ENCODE measurements at regions not wholly inside any gene's neighbourhood (a gene's known extent, or its start where the extent isn't known, plus 50 kb on each side); places are given as distances from the start of the nearest gene placed in this dataset.

- H3K27me3 ChIP-seq (ENCODE audit: low read length), result no peaks in the 10 kb centered on the region
- ChIA-PET CTCF (no interaction called here), POLR2A (ENCODE audit: unreplicated experiment) (no interaction called here)
- peaks cover 3% of the 10 kb centered on the region; the same call in 1 of the 2 replicates for H3K4me1 ChIP-seq (ENCODE audit: insufficient read depth, low read length)
- no peak overlapping the region for H3K9ac ChIP-seq (ENCODE audit: low read length)
- no peaks in the 10 kb centered on the region for H3K79me2 ChIP-seq (ENCODE audit: low read length)
- no peak overlapping the region for H3K27ac ChIP-seq (ENCODE audit: low read length)
- no peaks in the 10 kb centered on the region for H4K20me1 ChIP-seq (ENCODE audit: low read length)
- intact Hi-C loops (cut with micrococcal nuclease), result no loop called here
- H3K4me2 ChIP-seq (ENCODE audit: low read length), result no peak overlapping the region
- no peaks in the 10 kb centered on the region for H3K36me3 ChIP-seq (ENCODE audit: low read depth, low read length)
- no peak overlapping the region for H2AFZ ChIP-seq (ENCODE audit: low read length)
- BruUV-seq (replicated peaks), result no TSS peak
- no peak overlapping the region for H3K4me3 ChIP-seq (ENCODE audit: low read length)
- no peak for ATAC-seq
- H3K9me3 ChIP-seq (ENCODE audit: low read length), result no peaks in the 10 kb centered on the region
- H3K9me2 ChIP-seq (replicated peaks; ENCODE audit: low read length), result no peaks in the 10 kb centered on the region
- DNase-seq, result no peak
- H3F3A ChIP-seq (ENCODE audit: low read length, unreplicated experiment), result no peaks in the 10 kb centered on the region
- no peak for TF ChIP-seq EZH2phosphoT487 (IDR thresholded peaks at IDR 0.05; ENCODE audit: borderline replicate concordance, low read length)
These were observed 58.5 kb upstream of the GATA2 start for GRCh38 chr3:128551451-128551850.

- no peaks in the 10 kb centered on the region for H3K79me2 ChIP-seq (ENCODE audit: low read length)
- intact Hi-C loops (cut with micrococcal nuclease), result no loop called here
- no peaks in the 10 kb centered on the region for H3F3A ChIP-seq (ENCODE audit: low read length, unreplicated experiment)
- no peak overlapping the region for H3K4me2 ChIP-seq (ENCODE audit: low read length)
- no peak overlapping the region for H3K27ac ChIP-seq (ENCODE audit: low read length)
- TF ChIP-seq CTCF (conservative IDR thresholded peaks at IDR 0.05; ENCODE audit: low read depth, low read length) (no peak), EZH2 (IDR thresholded peaks at IDR 0.05; ENCODE audit: low read length, unreplicated experiment) (no peak), EZH2phosphoT487 (IDR thresholded peaks at IDR 0.05; ENCODE audit: borderline replicate concordance, low read length) (no peak)
- no peaks in the 10 kb centered on the region for H3K27me3 ChIP-seq (ENCODE audit: low read length)
- H3K9me3 ChIP-seq (ENCODE audit: low read length), result no peaks in the 10 kb centered on the region
- H3K9me2 ChIP-seq (replicated peaks; ENCODE audit: low read length), result no peaks in the 10 kb centered on the region
- no peak overlapping the region for H3K9ac ChIP-seq (ENCODE audit: low read length)
- no peak overlapping the region for H3K4me3 ChIP-seq (ENCODE audit: low read length)
- H3K4me1 ChIP-seq (ENCODE audit: insufficient read depth, low read length), result peaks cover 3% of the 10 kb centered on the region; the same call in 1 of the 2 replicates
- POLR2A ChIA-PET (ENCODE audit: unreplicated experiment), result no interaction called here
- no peak overlapping the region for H2AFZ ChIP-seq (ENCODE audit: low read length)
- ATAC-seq (no peak), DNase-seq (no peak)
- BruUV-seq (replicated peaks), result no TSS peak
- H4K20me1 ChIP-seq (ENCODE audit: low read length), result no peaks in the 10 kb centered on the region
- no peaks in the 10 kb centered on the region for H3K36me3 ChIP-seq (ENCODE audit: low read depth, low read length)
- CTCF ChIA-PET, result no interaction called here
These were observed 57.6 kb upstream of the GATA2 start for GRCh38 chr3:128550471-128551126.

- no peaks in the 10 kb centered on the region for H3F3A ChIP-seq (ENCODE audit: low read length, unreplicated experiment)
- CTCF ChIA-PET, result no interaction called here
- POLR2A ChIA-PET (ENCODE audit: unreplicated experiment), result no interaction called here
- H3K27me3 ChIP-seq (ENCODE audit: low read length), result no peaks in the 10 kb centered on the region
- intact Hi-C loops (cut with micrococcal nuclease), result no loop called here
- TF ChIP-seq EZH2 (IDR thresholded peaks at IDR 0.05; ENCODE audit: low read length, unreplicated experiment), result no peak
- TF ChIP-seq CTCF (conservative IDR thresholded peaks at IDR 0.05; ENCODE audit: low read depth, low read length), result no peak
- no peak for TF ChIP-seq EZH2phosphoT487 (IDR thresholded peaks at IDR 0.05; ENCODE audit: borderline replicate concordance, low read length)
- no peaks in the 10 kb centered on the region for H3K9me2 ChIP-seq (replicated peaks; ENCODE audit: low read length)
- no peak overlapping the region for H3K27ac ChIP-seq (ENCODE audit: low read length)
- no peak for ATAC-seq
- H3K4me1 ChIP-seq (ENCODE audit: insufficient read depth, low read length), result peaks cover 3% of the 10 kb centered on the region; the same call in 1 of the 2 replicates
- H3K9ac ChIP-seq (ENCODE audit: low read length), result no peak overlapping the region
- no TSS peak for BruUV-seq (replicated peaks)
- no peaks in the 10 kb centered on the region for H3K79me2 ChIP-seq (ENCODE audit: low read length)
- H3K36me3 ChIP-seq (ENCODE audit: low read depth, low read length), result no peaks in the 10 kb centered on the region
- H3K4me2 ChIP-seq (ENCODE audit: low read length), result no peak overlapping the region
- no peak overlapping the region for H2AFZ ChIP-seq (ENCODE audit: low read length)
- no peak for DNase-seq
- H3K9me3 ChIP-seq (ENCODE audit: low read length), result no peaks in the 10 kb centered on the region
- H4K20me1 ChIP-seq (ENCODE audit: low read length), result no peaks in the 10 kb centered on the region
- no peak overlapping the region for H3K4me3 ChIP-seq (ENCODE audit: low read length)
These were observed 57.1 kb upstream of the GATA2 start for GRCh38 chr3:128550113-128550440.
